ENCODE measurements at regions not wholly inside any gene's neighbourhood (a gene's known extent, or its start where the extent isn't known, plus 50 kb on each side); places are given as distances from the start of the nearest gene placed in this dataset.
"Not testable (repeated sequence)": the region's sequence is repeated elsewhere in the genome, so short reads cannot be mapped to it uniquely, and the experiment has no call there.

- H3K4me3 ChIP-seq = no peak overlapping the region
- no peak for DNase-seq
- H3K27me3 ChIP-seq = no peaks in the 10 kb centered on the region
- no peak overlapping the region for H3K27ac ChIP-seq
- no peaks in the 10 kb centered on the region for H3K9me3 ChIP-seq (replicated peaks)
- no peaks in the 10 kb centered on the region for H3K4me1 ChIP-seq
- H3K36me3 ChIP-seq = no peaks in the 10 kb centered on the region
These were observed 325.8 kb downstream of the CBLN1 start for GRCh38 chr16:48955837-48956236.

GRCh38 chr16:48951621-48952125, 330.0 kb downstream of the CBLN1 start:
- not testable (repeated sequence) for H3K27me3 ChIP-seq; H3K27ac ChIP-seq; H3K36me3 ChIP-seq; H3K4me3 ChIP-seq; H3K4me1 ChIP-seq; DNase-seq; H3K9me3 ChIP-seq (replicated peaks)

- Histone ChIP-seq H3K4me3 (no peak overlapping the region), H3K4me1 (no peaks in the 10 kb centered on the region), H3K27ac (no peak overlapping the region), H3K36me3 (no peaks in the 10 kb centered on the region), H3K9me3 (replicated peaks) (no peaks in the 10 kb centered on the region), H3K27me3 (no peaks in the 10 kb centered on the region)
- no peak for DNase-seq
These were observed 331.5 kb downstream of the CBLN1 start for GRCh38 chr16:48950184-48950583.

- no peak for DNase-seq
These were observed 332.0 kb downstream of the CBLN1 start for GRCh38 chr16:48949636-48950035.

GRCh38 chr16:48948911-48949310, 332.7 kb downstream of the CBLN1 start:
- Histone ChIP-seq H3K4me1 (no peaks in the 10 kb centered on the region), H3K9me3 (replicated peaks) (no peaks in the 10 kb centered on the region), H3K4me3 (no peak overlapping the region), H3K27ac (no peak overlapping the region), H3K27me3 (no peaks in the 10 kb centered on the region), H3K36me3 (no peaks in the 10 kb centered on the region)
- no peak for DNase-seq

More at GRCh38 chr16:48949636-48950035, 332.0 kb downstream of the CBLN1 start:
- Histone ChIP-seq H3K4me1 (no peaks in the 10 kb centered on the region), H3K9me3 (replicated peaks) (no peaks in the 10 kb centered on the region), H3K4me3 (no peak overlapping the region), H3K36me3 (no peaks in the 10 kb centered on the region), H3K27ac (no peak overlapping the region), H3K27me3 (no peaks in the 10 kb centered on the region)

- Histone ChIP-seq H3K9me3 (replicated peaks) (no peaks in the 10 kb centered on the region), H3K27me3 (no peaks in the 10 kb centered on the region), H3K4me1 (no peaks in the 10 kb centered on the region), H3K36me3 (no peaks in the 10 kb centered on the region), H3K27ac (no peak overlapping the region), H3K4me3 (no peak overlapping the region)
- DNase-seq = no peak
These were observed 334.3 kb downstream of the CBLN1 start for GRCh38 chr16:48947371-48947713.

GRCh38 chr16:48946686-48947370, 334.8 kb downstream of the CBLN1 start:
- DNase-seq = no peak
- no peaks in the 10 kb centered on the region for H3K36me3 ChIP-seq
- H3K4me1 ChIP-seq = no peaks in the 10 kb centered on the region
- no peaks in the 10 kb centered on the region for H3K9me3 ChIP-seq (replicated peaks)
- H3K27me3 ChIP-seq = no peaks in the 10 kb centered on the region
- no peak overlapping the region for H3K27ac ChIP-seq
- H3K4me3 ChIP-seq = no peak overlapping the region

GRCh38 chr16:48942996-48943395, 333.0 kb upstream of the N4BP1 start:
- H3K27ac ChIP-seq = no peak overlapping the region
- H3K27me3 ChIP-seq = no peaks in the 10 kb centered on the region; the same call in 1 of the 2 replicates
- H3K9me3 ChIP-seq (replicated peaks) = no peaks in the 10 kb centered on the region
- H3K4me1 ChIP-seq = no peaks in the 10 kb centered on the region
- DNase-seq = no peak
- H3K36me3 ChIP-seq = no peaks in the 10 kb centered on the region
- no peak overlapping the region for H3K4me3 ChIP-seq

GRCh38 chr16:48936811-48937210, 326.8 kb upstream of the N4BP1 start:
- Histone ChIP-seq H3K4me1 (no peaks in the 10 kb centered on the region), H3K36me3 (no peaks in the 10 kb centered on the region), H3K27ac (no peak overlapping the region), H3K9me3 (replicated peaks) (no peaks in the 10 kb centered on the region), H3K4me3 (no peak overlapping the region), H3K27me3 (no peaks in the 10 kb centered on the region; the same call in 1 of the 2 replicates)
- DNase-seq = no peak

- Histone ChIP-seq H3K9me3 (replicated peaks) (no peaks in the 10 kb centered on the region), H3K4me1 (no peaks in the 10 kb centered on the region), H3K27ac (no peak overlapping the region), H3K27me3 (no peaks in the 10 kb centered on the region), H3K36me3 (no peaks in the 10 kb centered on the region), H3K4me3 (no peak overlapping the region)
- no peak for DNase-seq
These were observed 322.4 kb upstream of the N4BP1 start for GRCh38 chr16:48932216-48932855.

- no peaks in the 10 kb centered on the region for H3K27me3 ChIP-seq
- DNase-seq = no peak
- no peaks in the 10 kb centered on the region for H3K4me1 ChIP-seq
- no peak overlapping the region for H3K4me3 ChIP-seq
- no peak overlapping the region for H3K27ac ChIP-seq
- H3K36me3 ChIP-seq = no peaks in the 10 kb centered on the region
- no peaks in the 10 kb centered on the region for H3K9me3 ChIP-seq (replicated peaks)
These were observed 321.1 kb upstream of the N4BP1 start for GRCh38 chr16:48930951-48931553.

- Histone ChIP-seq H3K9me3 (replicated peaks) (no peaks in the 10 kb centered on the region), H3K27ac (no peak overlapping the region), H3K4me1 (no peaks in the 10 kb centered on the region), H3K27me3 (no peaks in the 10 kb centered on the region), H3K36me3 (no peaks in the 10 kb centered on the region), H3K4me3 (no peak overlapping the region)
- DNase-seq = no peak
These were observed 309.8 kb upstream of the N4BP1 start for GRCh38 chr16:48919791-48920190.

- no peak overlapping the region for H3K4me3 ChIP-seq
- no peak for DNase-seq
- no peaks in the 10 kb centered on the region for H3K36me3 ChIP-seq
These were observed 308.7 kb upstream of the N4BP1 start for GRCh38 chr16:48918520-48919258.

GRCh38 chr16:48916566-48916965, 306.6 kb upstream of the N4BP1 start:
- Histone ChIP-seq H3K27ac (no peak overlapping the region), H3K4me1 (no peaks in the 10 kb centered on the region), H3K27me3 (no peaks in the 10 kb centered on the region), H3K9me3 (replicated peaks) (no peaks in the 10 kb centered on the region), H3K36me3 (no peaks in the 10 kb centered on the region), H3K4me3 (no peak overlapping the region)
- no peak for DNase-seq

More at GRCh38 chr16:48918520-48919258, 308.7 kb upstream of the N4BP1 start:
- Histone ChIP-seq H3K27me3 (no peaks in the 10 kb centered on the region), H3K4me1 (no peaks in the 10 kb centered on the region), H3K27ac (no peak overlapping the region), H3K9me3 (replicated peaks) (no peaks in the 10 kb centered on the region)

- H3K36me3 ChIP-seq = no peaks in the 10 kb centered on the region
- no peaks in the 10 kb centered on the region for H3K27me3 ChIP-seq
- no peaks in the 10 kb centered on the region for H3K9me3 ChIP-seq (replicated peaks)
- H3K4me3 ChIP-seq = no peak overlapping the region
- DNase-seq = no peak
- H3K4me1 ChIP-seq = no peaks in the 10 kb centered on the region
- H3K27ac ChIP-seq = no peak overlapping the region
These were observed 304.1 kb upstream of the N4BP1 start for GRCh38 chr16:48914070-48914469.

All from SJCRH30 (cell line).